Posterior vena cava (tissue), 2 donors: ENCODE measurements at regions not wholly inside any gene's neighbourhood (a gene's known extent, or its start where the extent isn't known, plus 50 kb on each side); places are given as distances from the start of the nearest gene placed in this dataset.
"Not testable (repeated sequence)": the region's sequence is repeated elsewhere in the genome, so short reads cannot be mapped to it uniquely, and the experiment has no call there.

Experiments
- DNase-seq: peaks from one replicate; pipeline ENCODE4 v3.0.0-alpha.2; 2020; ENCODE audit warnings: low spot score
- intact Hi-C, 2 donors: fragments of 100-400 bp; cut with DNase I; formaldehyde crosslinking; loops; one replicate each; pipeline versions ENCODE4 v1.14.1 to v1.14.2; 2022 to 2023
- donor health status: DM: yes; HTN: yes; CAD: no.
- donor health status: DM: yes; HTN: yes; CAD: no.

GRCh38 chr2:146602383-146602782 lies 1242.4 kb upstream of the ACVR2A start:
- intact Hi-C loops = loop anchor here in 1 of 2 donors (5.0 kb wide), 1 partner anchor 1195 kb away; no protein-coding TSS in a partner anchor
- no peak for DNase-seq

GRCh38 chr2:146598791-146599190 lies 1246.0 kb upstream of the ACVR2A start:
- intact Hi-C loops = loop anchor here in 1 of 2 donors (5.0 kb wide), 1 partner anchor 859 kb away; no protein-coding TSS in a partner anchor
- DNase-seq = no peak

GRCh38 chr2:146597291-146597690 lies 1247.5 kb upstream of the ACVR2A start:
- DNase-seq = no peak
- intact Hi-C loops = loop anchor here in 1 of 2 donors (5.0 kb wide), 1 partner anchor 860 kb away; no protein-coding TSS in a partner anchor

- no peak for DNase-seq
- intact Hi-C loops = no loop called here
These were observed 1252.9 kb upstream of the ACVR2A start for GRCh38 chr2:146591908-146592307.

- DNase-seq = peak; percentile 82
These were observed 1257.5 kb upstream of the ACVR2A start for GRCh38 chr2:146587291-146587713.

GRCh38 chr2:146584316-146584715 lies 1260.5 kb upstream of the ACVR2A start:
- intact Hi-C loops = no loop called here
- DNase-seq = no peak

More at GRCh38 chr2:146587291-146587713, 1257.5 kb upstream of the ACVR2A start:
- intact Hi-C loops = no loop called here

GRCh38 chr2:146579147-146579930 lies 1265.5 kb upstream of the ACVR2A start:
- DNase-seq = no peak
- intact Hi-C loops = no loop called here

GRCh38 chr2:146576339-146577111 lies 1268.3 kb upstream of the ACVR2A start:
- DNase-seq = no peak
- intact Hi-C loops = no loop called here

- intact Hi-C loops = no loop called here
- DNase-seq = no peak
These were observed 1272.2 kb upstream of the ACVR2A start for GRCh38 chr2:146572598-146572997.

GRCh38 chr2:146561996-146562395 lies 1282.8 kb upstream of the ACVR2A start:
- intact Hi-C loops = loop anchor here in 1 of 2 donors (1.0 kb wide), 1 partner anchor 22 kb away; no protein-coding TSS in a partner anchor
- DNase-seq = no peak

- DNase-seq = no peak
- intact Hi-C loops = no loop called here
These were observed 1297.6 kb upstream of the ACVR2A start for GRCh38 chr2:146547236-146547635.

GRCh38 chr2:146544701-146545100 lies 1300.1 kb upstream of the ACVR2A start:
- DNase-seq = no peak
- intact Hi-C loops = no loop called here

GRCh38 chr2:146541896-146542295 lies 1302.9 kb upstream of the ACVR2A start:
- intact Hi-C loops = no loop called here
- no peak for DNase-seq

GRCh38 chr2:146540271-146540932 lies 1304.4 kb upstream of the ACVR2A start:
- intact Hi-C loops = loop anchor here in 1 of 2 donors (1.0 kb wide), 1 partner anchor 22 kb away; no protein-coding TSS in a partner anchor
- DNase-seq = no peak

- not testable (repeated sequence) for DNase-seq
- intact Hi-C loops = loop anchor here in 1 of 2 donors (1.0 kb wide), 1 partner anchor 23 kb away; no protein-coding TSS in a partner anchor
These were observed 1305.1 kb upstream of the ACVR2A start for GRCh38 chr2:146539739-146540138.

GRCh38 chr2:146537477-146537876 lies 1307.4 kb upstream of the ACVR2A start:
- intact Hi-C loops = no loop called here
- no peak for DNase-seq

GRCh38 chr2:146532509-146533147 lies 1312.2 kb upstream of the ACVR2A start:
- intact Hi-C loops = no loop called here
- no peak for DNase-seq

- no peak for DNase-seq
- intact Hi-C loops = no loop called here
These were observed 1312.8 kb upstream of the ACVR2A start for GRCh38 chr2:146532009-146532408.

- intact Hi-C loops = no loop called here
- no peak for DNase-seq
These were observed 1313.9 kb upstream of the ACVR2A start for GRCh38 chr2:146530886-146531285.
